CD4-positive, alpha-beta memory T cell (primary cell): ENCODE measurements at regions not wholly inside any gene's neighbourhood (a gene's known extent, or its start where the extent isn't known, plus 50 kb on each side); places are given as distances from the start of the nearest gene placed in this dataset.

Experiments used
- CTCF ChIA-PET: fragments of 350-600 bp; sonication (Branson Sonifier 250); formaldehyde crosslinking; loops from one replicate; lab custom pipeline; 2021; ENCODE audit warnings: inconsistent platforms; ENCODE audit not compliant: partially characterized antibody; lab: Charles Lee
- POLR2A ChIA-PET: fragments of 350-600 bp; sonication (Branson Sonifier 250); formaldehyde crosslinking; loops from one replicate; lab custom pipeline; 2021; ENCODE audit not compliant: partially characterized antibody; lab: Charles Lee
- DNase-seq, 5 donors: peaks; one replicate each; pipeline versions ENCODE4 v3.0.0 to v3.0.0-alpha.2; 2020 to 2022; ENCODE audit warnings: mixed read lengths in 1 of 5
- H3K27ac ChIP-seq: one replicate; pipeline ENCODE4 v1.7.0; 2013; ENCODE audit warnings: low read depth, low read length
- H3K27me3 ChIP-seq: 2 replicates; pipeline ENCODE4 v1.7.0; 2013; ENCODE audit warnings: mild to moderate bottlenecking, low read length, moderate library complexity; ENCODE audit not compliant: insufficient read depth
- H3K36me3 ChIP-seq: 2 replicates; pipeline ENCODE4 v1.7.0; 2013; ENCODE audit warnings: mild to moderate bottlenecking, low read length, moderate library complexity; ENCODE audit not compliant: insufficient read depth
- H3K4me1 ChIP-seq: 2 replicates; pipeline ENCODE4 v1.7.0; 2013; ENCODE audit warnings: mild to moderate bottlenecking, low read length, moderate library complexity; ENCODE audit not compliant: insufficient read depth
- H3K4me3 ChIP-seq, 2 donors: one replicate each; pipeline ENCODE4 v1.7.0; 2013; ENCODE audit warnings: low read length in 2 of 2, mild to moderate bottlenecking in 1 of 2
- H3K9me3 ChIP-seq, 2 donors: one replicate each; pipeline ENCODE4 v1.7.0; 2013; ENCODE audit warnings: low read length in 2 of 2, control low read depth in 1 of 2; ENCODE audit not compliant: control insufficient read depth in 1 of 2
- H3K27ac Mint-ChIP-seq, 7 donors: one replicate each; pipeline ENCODE4 v1.8.0; 2020 to 2021; ENCODE audit warnings: mixed read lengths in 7 of 7, mild to moderate bottlenecking in 6 of 7, inconsistent platforms in 3 of 7, moderate library complexity in 3 of 7
- H3K27me3 Mint-ChIP-seq, 2 donors: one replicate each; pipeline ENCODE4 v1.8.0; 2020 to 2021; ENCODE audit warnings: mixed read lengths in 2 of 2
- H3K36me3 Mint-ChIP-seq, 2 donors: one replicate each; pipeline ENCODE4 v1.8.0; 2020 to 2021; ENCODE audit warnings: mixed read lengths in 2 of 2, inconsistent platforms in 1 of 2, mild to moderate bottlenecking in 1 of 2
- H3K4me1 Mint-ChIP-seq, 4 donors: one replicate each; pipeline ENCODE4 v1.8.0; 2020 to 2021; ENCODE audit warnings: mixed read lengths in 4 of 4, mild to moderate bottlenecking in 1 of 4
- H3K4me3 Mint-ChIP-seq, 8 donors: one replicate each; pipeline ENCODE4 v1.8.0; 2020 to 2021; ENCODE audit warnings: mixed read lengths in 8 of 8, mild to moderate bottlenecking in 7 of 8, moderate library complexity in 6 of 8, inconsistent platforms in 3 of 8
- H3K9me3 Mint-ChIP-seq, 8 donors: one replicate each; pipeline ENCODE4 v1.8.0; 2020 to 2021; ENCODE audit warnings: mixed read lengths in 8 of 8, mild to moderate bottlenecking in 5 of 8, inconsistent platforms in 3 of 8, moderate library complexity in 1 of 8
- intact Hi-C: fragments of 100-400 bp; cut with micrococcal nuclease; formaldehyde crosslinking; loops from one replicate; pipeline ENCODE4 v1.15.1; 2023

DNA sequence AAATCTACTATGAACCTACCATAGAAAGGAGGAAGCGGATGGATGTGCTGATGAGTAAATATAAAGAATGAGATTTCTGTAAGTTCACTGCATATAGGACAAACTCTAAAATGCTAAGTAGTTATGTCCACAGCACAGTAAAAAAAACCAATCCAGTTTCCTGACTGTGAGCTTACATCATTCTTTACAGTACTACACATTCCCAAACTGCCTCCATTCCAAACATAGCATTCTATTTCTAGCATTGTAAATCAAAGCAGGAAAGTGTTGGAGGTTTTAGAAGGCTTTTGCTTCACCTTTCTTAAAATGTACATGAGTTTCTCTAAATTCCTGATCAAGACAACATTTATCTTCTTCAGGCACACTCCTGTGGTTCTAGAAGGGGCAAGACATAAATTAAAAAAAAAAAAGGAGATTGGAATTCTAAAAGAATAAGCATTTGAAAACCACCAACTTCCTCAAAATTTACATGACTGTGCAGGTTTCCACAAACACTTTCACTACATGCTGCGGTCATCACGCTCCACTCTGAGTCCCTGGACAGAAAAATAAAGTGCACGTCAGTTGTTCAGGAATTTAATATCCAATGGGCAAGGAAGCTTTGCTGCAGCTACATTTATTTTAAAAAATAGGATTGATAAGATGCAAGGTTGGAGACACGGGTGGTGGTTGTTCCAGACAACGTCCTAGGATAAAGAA is 297.6 kb upstream of the STS start:
- ChIA-PET POLR2A (no interaction called here), CTCF (no interaction called here)
- Mint-ChIP-seq H3K4me3 (no peak overlapping the region), H3K27me3 (no peaks in the 10 kb centered on the region), H3K36me3 (no peaks in the 10 kb centered on the region), H3K9me3 (peaks cover 0 to 13% (median 7%) of the 10 kb centered on the region in 8 donors), H3K4me1 (no peaks in the 10 kb centered on the region), H3K27ac (no peak overlapping the region)
- no peaks in the 10 kb centered on the region for H3K4me1 ChIP-seq
- DNase-seq = no peak
- H3K4me3 ChIP-seq = no peak overlapping the region
- no peak overlapping the region for H3K27ac ChIP-seq
- intact Hi-C loops = no loop called here
- H3K36me3 ChIP-seq = no peaks in the 10 kb centered on the region
- no peaks in the 10 kb centered on the region for H3K9me3 ChIP-seq
- H3K27me3 ChIP-seq = no peaks in the 10 kb centered on the region

DNA sequence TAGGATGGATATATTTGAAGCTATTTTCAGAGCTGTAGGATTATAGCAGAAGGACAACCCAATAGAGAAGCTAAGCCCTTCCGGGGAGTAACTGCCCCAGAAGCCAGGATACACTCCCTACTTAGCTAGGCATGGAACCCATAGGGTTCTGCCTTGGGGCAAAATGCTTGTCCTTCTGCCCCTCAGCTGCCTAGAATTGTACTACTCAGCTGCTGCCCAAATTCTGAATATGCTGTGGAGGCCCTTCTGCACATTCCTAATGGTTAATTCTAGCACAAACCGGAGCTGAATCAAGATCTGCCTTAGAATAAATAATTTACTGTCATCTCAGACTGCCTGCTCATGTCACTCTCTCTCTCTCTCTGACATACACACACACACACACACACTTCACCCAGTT is 297.7 kb upstream of the VCX3A start:
- Histone ChIP-seq H3K9me3 (no peaks in the 10 kb centered on the region), H3K27ac (no peak overlapping the region), H3K4me3 (no peak overlapping the region), H3K27me3 (no peaks in the 10 kb centered on the region), H3K36me3 (no peaks in the 10 kb centered on the region), H3K4me1 (no peaks in the 10 kb centered on the region)
- H3K36me3 Mint-ChIP-seq = no peaks in the 10 kb centered on the region
- H3K27ac Mint-ChIP-seq = peak overlapping the region in 1 of 7 donors; percentile 45
- no peak overlapping the region for H3K4me3 Mint-ChIP-seq
- intact Hi-C loops = no loop called here
- H3K4me1 Mint-ChIP-seq = no peaks in the 10 kb centered on the region
- ChIA-PET CTCF (no interaction called here), POLR2A (no interaction called here)
- H3K27me3 Mint-ChIP-seq = no peaks in the 10 kb centered on the region
- no peak for DNase-seq
- H3K9me3 Mint-ChIP-seq = peaks cover 0 to 4% (median 0%) of the 10 kb centered on the region in 8 donors

DNA sequence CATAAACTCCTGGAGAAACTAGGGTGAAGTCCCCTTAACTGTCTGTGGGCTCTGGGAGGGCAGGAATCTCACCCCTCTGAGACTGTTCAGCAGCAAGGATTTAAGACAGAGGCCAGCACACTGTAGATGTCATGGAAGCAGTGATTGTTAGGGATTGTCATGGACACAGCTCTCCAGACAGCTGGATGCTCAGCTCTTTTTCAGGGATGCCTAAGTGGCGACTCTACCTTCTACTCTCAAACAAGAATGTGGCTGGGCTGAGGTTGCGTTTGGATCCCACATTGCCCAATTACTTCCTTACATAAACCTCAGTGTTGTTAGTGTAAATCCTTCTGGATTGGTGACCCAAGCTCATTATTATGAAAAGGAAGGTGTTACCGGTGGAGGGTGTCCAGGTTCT is 291.9 kb upstream of the VCX3A start:
- Histone ChIP-seq H3K9me3 (no peaks in the 10 kb centered on the region), H3K27ac (no peak overlapping the region), H3K4me3 (no peak overlapping the region), H3K27me3 (no peaks in the 10 kb centered on the region), H3K4me1 (no peaks in the 10 kb centered on the region), H3K36me3 (no peaks in the 10 kb centered on the region)
- Mint-ChIP-seq H3K9me3 (peaks cover 0 to 8% (median 5%) of the 10 kb centered on the region in 8 donors), H3K27me3 (no peaks in the 10 kb centered on the region), H3K27ac (no peak overlapping the region), H3K4me3 (no peak overlapping the region), H3K36me3 (no peaks in the 10 kb centered on the region), H3K4me1 (no peaks in the 10 kb centered on the region)
- intact Hi-C loops = no loop called here
- no peak for DNase-seq
- CTCF ChIA-PET = no interaction called here
- POLR2A ChIA-PET = no interaction called here

DNA sequence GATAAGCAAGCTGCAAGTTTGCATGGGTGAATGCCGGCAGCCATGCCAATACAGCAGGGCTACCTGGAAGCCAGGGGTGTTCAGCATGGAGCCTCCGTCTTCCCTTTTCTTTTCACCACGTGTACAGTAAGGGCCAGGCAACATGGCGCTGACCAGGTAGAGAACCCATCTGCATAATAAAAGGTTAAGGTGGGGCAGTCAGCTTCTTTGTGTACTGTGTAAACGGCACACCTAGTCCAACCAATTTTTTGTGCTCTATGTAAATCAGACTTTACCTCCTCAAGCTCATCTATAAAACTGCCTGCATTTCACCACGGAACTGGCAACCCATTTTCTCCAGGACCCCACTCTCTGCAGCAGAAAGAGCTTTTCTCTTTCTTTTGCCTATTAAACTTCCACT is 286.8 kb upstream of the VCX3A start:
- CTCF ChIA-PET = no interaction called here
- Histone ChIP-seq H3K4me1 (no peaks in the 10 kb centered on the region), H3K9me3 (no peaks in the 10 kb centered on the region), H3K4me3 (no peak overlapping the region), H3K27me3 (no peaks in the 10 kb centered on the region), H3K27ac (no peak overlapping the region), H3K36me3 (no peaks in the 10 kb centered on the region)
- intact Hi-C loops = no loop called here
- DNase-seq = no peak
- no peak overlapping the region for H3K4me3 Mint-ChIP-seq
- POLR2A ChIA-PET = no interaction called here
- H3K4me1 Mint-ChIP-seq = no peaks in the 10 kb centered on the region
- no peaks in the 10 kb centered on the region for H3K27me3 Mint-ChIP-seq
- no peak overlapping the region for H3K27ac Mint-ChIP-seq
- H3K36me3 Mint-ChIP-seq = no peaks in the 10 kb centered on the region
- peaks cover 0 to 9% (median 7%) of the 10 kb centered on the region in 8 donors for H3K9me3 Mint-ChIP-seq

DNA sequence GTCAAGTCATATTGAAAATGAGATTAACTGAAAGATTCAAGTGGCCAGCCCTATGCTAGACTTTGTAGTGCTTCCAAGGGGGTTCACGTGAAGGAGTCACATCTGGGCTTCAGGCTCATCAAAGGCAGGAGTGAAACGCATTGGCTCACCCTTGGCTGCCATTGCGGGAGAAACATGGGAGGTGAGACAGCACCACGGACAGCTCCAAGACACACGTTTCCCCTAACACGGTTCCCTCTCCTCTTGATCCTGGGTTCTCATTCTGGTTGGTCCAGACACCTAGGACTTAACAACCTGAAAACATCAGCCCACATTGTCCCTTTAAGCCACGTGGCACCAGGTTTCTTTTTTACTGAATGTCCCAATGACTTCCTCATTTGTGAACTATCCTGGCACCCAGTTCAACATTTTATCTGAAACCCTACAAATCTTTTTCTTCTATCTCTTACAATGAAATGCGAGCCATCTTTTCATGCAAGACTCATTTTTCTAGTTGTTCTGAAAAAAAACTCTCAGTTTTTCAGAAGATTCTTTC is 279.0 kb upstream of the VCX3A start:
- intact Hi-C loops = no loop called here
- ChIA-PET CTCF (no interaction called here), POLR2A (no interaction called here)
- no peak for DNase-seq
- Mint-ChIP-seq H3K4me3 (no peak overlapping the region), H3K36me3 (no peaks in the 10 kb centered on the region), H3K4me1 (no peaks in the 10 kb centered on the region), H3K27me3 (no peaks in the 10 kb centered on the region), H3K27ac (no peak overlapping the region), H3K9me3 (peaks cover 0 to 7% (median 0%) of the 10 kb centered on the region in 8 donors)
- Histone ChIP-seq H3K27ac (no peak overlapping the region), H3K4me3 (no peak overlapping the region), H3K4me1 (no peaks in the 10 kb centered on the region), H3K36me3 (no peaks in the 10 kb centered on the region), H3K27me3 (no peaks in the 10 kb centered on the region), H3K9me3 (no peaks in the 10 kb centered on the region)

DNA sequence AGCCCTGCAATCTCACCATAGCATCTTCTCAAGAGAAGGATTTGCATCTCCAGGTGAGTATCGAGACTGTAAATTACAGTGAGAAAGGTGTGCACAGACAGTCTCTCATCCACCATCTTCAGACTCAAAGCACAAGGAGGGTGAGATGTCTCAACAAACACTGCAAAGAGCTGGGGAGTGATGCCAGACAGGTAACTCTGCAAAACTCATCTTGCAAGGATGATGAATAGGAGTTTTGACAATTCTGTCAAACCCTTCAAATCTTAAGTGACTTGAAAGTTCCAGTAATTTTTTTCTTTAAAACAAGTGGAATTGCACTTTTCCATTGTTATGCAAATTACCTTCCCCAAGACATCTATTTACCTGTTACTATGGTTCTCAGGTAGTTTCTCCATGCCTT is 277.2 kb upstream of the VCX3A start:
- no peak for DNase-seq
- Histone ChIP-seq H3K27me3 (no peaks in the 10 kb centered on the region), H3K9me3 (no peaks in the 10 kb centered on the region), H3K36me3 (no peaks in the 10 kb centered on the region), H3K4me1 (no peaks in the 10 kb centered on the region), H3K27ac (no peak overlapping the region), H3K4me3 (no peak overlapping the region)
- Mint-ChIP-seq H3K4me1 (no peaks in the 10 kb centered on the region), H3K4me3 (no peak overlapping the region), H3K9me3 (peaks cover 0 to 7% (median 0%) of the 10 kb centered on the region in 8 donors), H3K27me3 (no peaks in the 10 kb centered on the region), H3K27ac (no peak overlapping the region), H3K36me3 (no peaks in the 10 kb centered on the region)
- intact Hi-C loops = no loop called here
- ChIA-PET POLR2A (no interaction called here), CTCF (no interaction called here)

DNA sequence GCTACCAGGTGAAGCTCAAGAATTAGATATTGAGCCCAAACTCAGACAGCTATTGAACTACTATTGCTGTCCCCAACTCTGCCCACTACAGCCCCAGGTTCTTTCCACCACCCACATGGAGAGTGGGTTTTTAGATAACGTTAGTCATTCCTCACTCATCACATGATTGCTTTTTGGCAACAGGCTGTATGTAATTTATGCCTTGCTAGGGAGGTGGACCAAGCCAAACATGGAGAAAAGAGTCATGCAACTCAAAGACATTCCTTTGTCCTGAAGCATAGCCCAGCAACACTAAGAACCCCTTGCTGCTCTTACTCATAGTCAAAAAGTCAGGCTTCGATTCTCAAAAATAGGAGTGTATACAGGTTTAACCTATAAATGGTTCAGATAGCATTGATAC is 275.9 kb upstream of the VCX3A start:
- no peak for DNase-seq
- CTCF ChIA-PET = no interaction called here

More for the DNA sequence above, 275.9 kb upstream of the VCX3A start:
- Mint-ChIP-seq H3K27ac (no peak overlapping the region), H3K9me3 (peaks cover 0 to 7% (median 2%) of the 10 kb centered on the region in 8 donors), H3K4me3 (no peak overlapping the region), H3K4me1 (no peaks in the 10 kb centered on the region), H3K36me3 (no peaks in the 10 kb centered on the region), H3K27me3 (no peaks in the 10 kb centered on the region)
- POLR2A ChIA-PET = no interaction called here
- H3K36me3 ChIP-seq = no peaks in the 10 kb centered on the region
- H3K4me3 ChIP-seq = no peak overlapping the region
- H3K27me3 ChIP-seq = no peaks in the 10 kb centered on the region
- no peaks in the 10 kb centered on the region for H3K9me3 ChIP-seq
- H3K4me1 ChIP-seq = no peaks in the 10 kb centered on the region
- no peak overlapping the region for H3K27ac ChIP-seq
- intact Hi-C loops = no loop called here
